ENCODE measurements at regions not wholly inside any gene's neighbourhood (a gene's known extent, or its start where the extent isn't known, plus 50 kb on each side); places are given as distances from the start of the nearest gene placed in this dataset.

- no peak overlapping the region for H3K27ac ChIP-seq
- TF ChIP-seq CTCF (IDR thresholded peaks at IDR 0.05) (no peak), EP300 (IDR thresholded peaks at IDR 0.05) (no peak), POLR2A (IDR thresholded peaks at IDR 0.05) (no peak), POLR2AphosphoS5 (IDR thresholded peaks at IDR 0.05) (no peak)
- ATAC-seq: no peak
- H3K27me3 ChIP-seq: no peaks in the 10 kb centered on the region
- 100% methylated on average over 1 to 2 of the region's 2 CpGs for WGBS, 2 donors (ENCODE audit: low coverage in 1 of 2)
- no peaks in the 10 kb centered on the region for H3K4me1 ChIP-seq
- H3K36me3 ChIP-seq: no peaks in the 10 kb centered on the region
- H3K4me3 ChIP-seq: no peak overlapping the region
- no peaks in the 10 kb centered on the region for H3K9me3 ChIP-seq
Observed at GRCh38 chr13:79194727-79195126, 211.3 kb downstream of the RBM26 start.

- no peaks in the 10 kb centered on the region for H3K9me3 ChIP-seq
- TF ChIP-seq EP300 (IDR thresholded peaks at IDR 0.05) (no peak), POLR2A (IDR thresholded peaks at IDR 0.05) (no peak), POLR2AphosphoS5 (IDR thresholded peaks at IDR 0.05) (no peak), CTCF (IDR thresholded peaks at IDR 0.05) (no peak)
- no peak overlapping the region for H3K4me3 ChIP-seq
- H3K27me3 ChIP-seq: no peaks in the 10 kb centered on the region
- no peaks in the 10 kb centered on the region for H3K4me1 ChIP-seq
- 75 to 81% methylated on average over 3 of the region's 3 CpGs for WGBS, 2 donors (ENCODE audit: low coverage in 1 of 2)
- H3K27ac ChIP-seq: no peak overlapping the region
- no peaks in the 10 kb centered on the region for H3K36me3 ChIP-seq
- ATAC-seq: no peak
Observed at GRCh38 chr13:79194272-79194671, 211.8 kb downstream of the RBM26 start.

- ATAC-seq: no peak
- H3K36me3 ChIP-seq: no peaks in the 10 kb centered on the region
- TF ChIP-seq CTCF (IDR thresholded peaks at IDR 0.05): no peak
- TF ChIP-seq EP300 (IDR thresholded peaks at IDR 0.05): no peak
- TF ChIP-seq POLR2A (IDR thresholded peaks at IDR 0.05): no peak
- no peak for TF ChIP-seq POLR2AphosphoS5 (IDR thresholded peaks at IDR 0.05)
Observed at GRCh38 chr13:79191501-79191900, 214.6 kb downstream of the RBM26 start.

GRCh38 chr13:79190932-79191331 lies 215.1 kb downstream of the RBM26 start:
- no peak for ATAC-seq
- Histone ChIP-seq H3K4me1 (no peaks in the 10 kb centered on the region), H3K27ac (no peak overlapping the region), H3K4me3 (no peak overlapping the region), H3K36me3 (no peaks in the 10 kb centered on the region), H3K9me3 (no peaks in the 10 kb centered on the region), H3K27me3 (no peaks in the 10 kb centered on the region)
- no peak for TF ChIP-seq CTCF (IDR thresholded peaks at IDR 0.05)
- TF ChIP-seq POLR2A (IDR thresholded peaks at IDR 0.05): no peak
- no peak for TF ChIP-seq POLR2AphosphoS5 (IDR thresholded peaks at IDR 0.05)
- TF ChIP-seq EP300 (IDR thresholded peaks at IDR 0.05): no peak
- WGBS, 2 donors (ENCODE audit: low coverage in 1 of 2): 42 to 43% methylated on average over 2 of the region's 2 CpGs

More at GRCh38 chr13:79191501-79191900, 214.6 kb downstream of the RBM26 start:
- H3K4me1 ChIP-seq: no peaks in the 10 kb centered on the region
- H3K27ac ChIP-seq: no peak overlapping the region
- no peak overlapping the region for H3K4me3 ChIP-seq
- no peaks in the 10 kb centered on the region for H3K27me3 ChIP-seq
- H3K9me3 ChIP-seq: no peaks in the 10 kb centered on the region

DNA sequence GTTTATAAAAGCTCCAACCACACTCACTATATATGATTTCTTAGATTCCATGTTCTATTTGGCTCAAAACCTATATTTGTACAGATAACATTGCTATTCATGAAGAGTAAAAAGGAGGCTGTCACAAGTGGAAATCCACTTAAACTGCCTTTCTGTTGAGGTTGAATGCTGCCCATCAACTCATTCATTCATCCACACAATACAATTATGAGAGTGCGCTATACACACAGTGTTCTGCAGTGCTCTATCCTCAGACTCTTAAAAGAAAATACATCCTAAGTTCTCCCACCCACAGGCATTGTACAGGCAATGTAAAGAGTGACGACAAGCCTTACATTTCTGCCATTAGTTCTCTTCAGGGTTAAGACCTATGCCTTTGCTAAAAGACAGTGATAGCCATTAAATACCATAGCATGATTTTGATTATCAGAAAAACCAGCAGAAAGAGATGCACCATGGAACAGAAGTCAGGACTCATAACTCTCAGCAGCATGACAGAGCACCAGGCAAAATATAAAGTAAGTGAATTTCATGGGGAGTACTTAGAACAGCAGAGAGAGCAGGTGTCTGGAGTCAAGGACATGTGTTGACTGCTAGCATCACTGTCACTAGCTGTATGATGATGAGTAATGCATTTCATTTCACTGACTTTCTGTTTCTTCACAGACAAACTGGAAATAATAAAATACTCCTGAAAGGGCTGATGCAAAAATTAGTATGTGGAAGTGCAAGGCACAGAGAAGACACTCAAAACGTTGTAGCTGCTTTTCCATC lies 218.0 kb downstream of the RBM26 start:
- Histone ChIP-seq H3K27ac (no peak overlapping the region), H3K4me3 (no peak overlapping the region), H3K27me3 (no peaks in the 10 kb centered on the region), H3K36me3 (no peaks in the 10 kb centered on the region), H3K9me3 (no peaks in the 10 kb centered on the region), H3K4me1 (no peaks in the 10 kb centered on the region)
- TF ChIP-seq CTCF (IDR thresholded peaks at IDR 0.05): no peak
- TF ChIP-seq POLR2A (IDR thresholded peaks at IDR 0.05): no peak
- TF ChIP-seq EP300 (IDR thresholded peaks at IDR 0.05): no peak
- TF ChIP-seq POLR2AphosphoS5 (IDR thresholded peaks at IDR 0.05): no peak
- 56 to 100% methylated on average over 1 to 3 of the region's 3 CpGs for WGBS, 2 donors (ENCODE audit: low coverage in 1 of 2)
- no peak for ATAC-seq

All from gastroesophageal sphincter (tissue), 4 donors.